Left colon (tissue), 2 donors: ENCODE measurements at regions not wholly inside any gene's neighbourhood (a gene's known extent, or its start where the extent isn't known, plus 50 kb on each side); places are given as distances from the start of the nearest gene placed in this dataset.
A peak's percentile ranks its signal among the peaks of the same experiment; 100 is the strongest.

Experiments used
- ATAC-seq: fragments of 200-7000 bp; cut with Tn5 transposase; one replicate; pipeline ENCODE4 v1.9.1; 2020; ENCODE audit warnings: mild to moderate bottlenecking, moderate library complexity
- DNase-seq, 2 donors: peaks; one replicate each; pipeline ENCODE4 v3.0.0-alpha.2; 2020
- intact Hi-C, 2 donors: fragments of 100-400 bp; cut with DNase I in 1 of 2; cut with micrococcal nuclease in 1 of 2; formaldehyde crosslinking; loops; one replicate each; pipeline versions ENCODE4 v1.11.2 to v1.14.0; 2022; cut with DNase I, micrococcal nuclease
- donor health status: DM: no; HTN: no; CAD: no.
- donor health status: DM: yes; HTN: yes; CAD: no.

GRCh38 chr4:53644607-53645006, 53.3 kb upstream of the LNX1 start:
- ATAC-seq: peak; percentile 95

More at GRCh38 chr4:53644607-53645006, 53.3 kb upstream of the LNX1 start:
- intact Hi-C loops: no loop called here
- DNase-seq: peak; percentile 77 to 94
